ENCODE measurements at regions not wholly inside any gene's neighbourhood (a gene's known extent, or its start where the extent isn't known, plus 50 kb on each side); places are given as distances from the start of the nearest gene placed in this dataset.

GRCh38 chr17:83178533-83179304, 99.3 kb downstream of the METRNL start:
- DNase-seq (ENCODE audit: low read depth), result no peak

- no peak for DNase-seq (ENCODE audit: low read depth)
Observed at GRCh38 chr17:83179374-83179773, 100.0 kb downstream of the METRNL start.

- DNase-seq (ENCODE audit: low read depth), result no peak
Observed at GRCh38 chr17:83179811-83180210, 100.4 kb downstream of the METRNL start.

GRCh38 chr17:83180264-83180995, 101.0 kb downstream of the METRNL start:
- no peak for DNase-seq (ENCODE audit: low read depth)

GRCh38 chr17:83180996-83181481, 101.6 kb downstream of the METRNL start:
- no peak for DNase-seq (ENCODE audit: low read depth)

GRCh38 chr17:83181991-83182619, 102.7 kb downstream of the METRNL start:
- DNase-seq (ENCODE audit: low read depth), result no peak

GRCh38 chr17:83182620-83183101, 103.3 kb downstream of the METRNL start:
- DNase-seq (ENCODE audit: low read depth), result no peak

- no peak for DNase-seq (ENCODE audit: low read depth)
Observed at GRCh38 chr17:83183145-83183948, 103.9 kb downstream of the METRNL start.

- no peak for DNase-seq (ENCODE audit: low read depth)
Observed at GRCh38 chr17:83183951-83184506, 104.6 kb downstream of the METRNL start.

GRCh38 chr17:83185023-83186002, 105.9 kb downstream of the METRNL start:
- no peak for DNase-seq (ENCODE audit: low read depth)

GRCh38 chr17:83186226-83186625, 106.8 kb downstream of the METRNL start:
- no peak for DNase-seq (ENCODE audit: low read depth)

GRCh38 chr17:83186751-83187421, 107.5 kb downstream of the METRNL start:
- DNase-seq (ENCODE audit: low read depth), result no peak

GRCh38 chr17:83187782-83188311, 108.4 kb downstream of the METRNL start:
- DNase-seq (ENCODE audit: low read depth), result no peak

- no peak for DNase-seq (ENCODE audit: low read depth)
Observed at GRCh38 chr17:83189044-83190003, 109.9 kb downstream of the METRNL start.

GRCh38 chr17:83190004-83190385, 110.6 kb downstream of the METRNL start:
- no peak for DNase-seq (ENCODE audit: low read depth)

- DNase-seq (ENCODE audit: low read depth), result no peak
Observed at GRCh38 chr17:83190601-83191387, 111.4 kb downstream of the METRNL start.

GRCh38 chr17:83191388-83192160, 112.2 kb downstream of the METRNL start:
- no peak for DNase-seq (ENCODE audit: low read depth)
